ENCODE measurements at regions not wholly inside any gene's neighbourhood (a gene's known extent, or its start where the extent isn't known, plus 50 kb on each side); places are given as distances from the start of the nearest gene placed in this dataset.

DNA sequence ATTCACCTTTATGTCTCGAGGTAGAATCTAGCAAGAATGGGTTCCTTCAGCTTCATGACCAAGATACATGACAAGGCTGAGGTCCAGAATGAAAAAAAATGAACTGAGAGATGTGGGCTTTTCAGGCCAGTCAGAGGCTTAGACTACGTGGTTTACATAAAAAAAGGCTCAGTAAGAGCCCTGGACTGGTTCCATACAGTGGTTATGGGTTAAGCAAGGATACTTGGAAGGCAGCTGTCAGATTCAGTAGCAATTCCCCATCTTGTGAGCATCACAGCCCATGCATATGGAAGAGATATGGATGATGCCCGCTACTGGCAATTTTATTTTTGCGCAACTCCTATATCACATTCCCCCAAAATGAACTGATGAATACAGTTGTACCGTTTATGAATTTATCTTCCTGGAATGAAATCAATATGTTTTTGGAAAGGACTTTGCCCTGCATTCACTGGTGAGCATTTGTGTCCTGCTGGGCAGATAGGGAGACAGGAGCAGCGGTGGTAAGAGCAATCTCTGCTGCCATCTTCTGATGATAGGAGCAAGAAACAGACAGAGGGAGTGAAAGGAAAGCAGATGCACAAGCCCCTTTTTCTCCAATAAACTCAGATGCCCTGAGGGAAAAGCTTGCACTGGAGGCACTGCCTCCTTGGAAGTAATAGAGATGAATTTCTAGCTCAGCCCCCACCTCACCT is 280.4 kb downstream of the GALC start:
- TF ChIP-seq, protein P1, sequence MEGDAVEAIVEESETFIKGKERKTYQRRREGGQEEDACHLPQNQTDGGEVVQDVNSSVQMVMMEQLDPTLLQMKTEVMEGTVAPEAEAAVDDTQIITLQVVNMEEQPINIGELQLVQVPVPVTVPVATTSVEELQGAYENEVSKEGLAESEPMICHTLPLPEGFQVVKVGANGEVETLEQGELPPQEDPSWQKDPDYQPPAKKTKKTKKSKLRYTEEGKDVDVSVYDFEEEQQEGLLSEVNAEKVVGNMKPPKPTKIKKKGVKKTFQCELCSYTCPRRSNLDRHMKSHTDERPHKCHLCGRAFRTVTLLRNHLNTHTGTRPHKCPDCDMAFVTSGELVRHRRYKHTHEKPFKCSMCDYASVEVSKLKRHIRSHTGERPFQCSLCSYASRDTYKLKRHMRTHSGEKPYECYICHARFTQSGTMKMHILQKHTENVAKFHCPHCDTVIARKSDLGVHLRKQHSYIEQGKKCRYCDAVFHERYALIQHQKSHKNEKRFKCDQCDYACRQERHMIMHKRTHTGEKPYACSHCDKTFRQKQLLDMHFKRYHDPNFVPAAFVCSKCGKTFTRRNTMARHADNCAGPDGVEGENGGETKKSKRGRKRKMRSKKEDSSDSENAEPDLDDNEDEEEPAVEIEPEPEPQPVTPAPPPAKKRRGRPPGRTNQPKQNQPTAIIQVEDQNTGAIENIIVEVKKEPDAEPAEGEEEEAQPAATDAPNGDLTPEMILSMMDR (IDR thresholded peaks at IDR 0.05; ENCODE audit: insufficient read depth, low read depth, low read length) = no peak
- no peak for DNase-seq (ENCODE audit: low read depth)
- H3K4me3 ChIP-seq (ENCODE audit: low read depth, low read length) = no peak overlapping the region

DNA sequence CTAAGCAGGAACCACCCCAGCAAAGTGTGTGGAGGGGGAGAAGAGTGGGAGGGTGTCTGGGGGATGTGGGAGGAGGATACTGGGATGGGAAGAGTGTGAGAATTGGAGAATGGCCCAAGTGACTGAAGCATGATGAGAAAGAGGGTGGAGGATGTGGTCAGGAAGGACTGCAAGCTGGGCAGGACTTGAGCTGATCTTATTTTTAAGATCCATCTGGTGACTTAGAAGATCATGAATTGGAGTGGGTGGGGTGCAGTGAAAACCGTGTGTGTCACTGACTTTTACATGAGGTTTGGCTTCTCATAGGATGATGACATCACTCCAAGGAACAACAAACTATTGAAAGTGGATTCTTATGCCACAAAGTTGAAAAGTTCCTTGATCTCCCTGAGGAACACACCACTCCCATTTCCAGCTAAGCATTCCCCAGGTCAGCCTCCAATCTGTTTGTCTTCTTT is 287.5 kb downstream of the GALC start:
- DNase-seq (ENCODE audit: low read depth) = no peak
- H3K4me3 ChIP-seq (ENCODE audit: low read depth, low read length) = no peak overlapping the region
- TF ChIP-seq, protein P1 (IDR thresholded peaks at IDR 0.05; ENCODE audit: insufficient read depth, low read depth, low read length) = no peak

DNA sequence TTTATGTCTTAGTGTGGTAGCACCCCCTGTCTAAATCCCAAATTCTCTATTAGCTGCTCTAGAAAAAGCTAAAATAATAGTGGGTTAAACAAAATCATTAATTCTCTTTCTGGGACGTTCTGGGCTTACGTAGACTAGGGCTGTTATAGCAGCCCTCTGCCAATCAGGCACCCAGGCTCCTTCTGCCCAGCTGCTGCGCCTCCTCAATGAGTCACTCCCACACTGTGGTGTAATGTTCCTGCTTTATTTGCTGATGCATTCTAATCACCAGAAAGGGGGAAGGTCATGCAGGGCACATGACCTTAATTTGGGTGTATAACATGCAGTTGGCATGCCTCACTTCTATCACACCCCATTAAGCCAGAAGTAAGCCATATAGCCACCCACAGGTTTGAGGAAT is 294.5 kb downstream of the GALC start:
- no peak for DNase-seq (ENCODE audit: low read depth)
- H3K4me3 ChIP-seq (ENCODE audit: low read depth, low read length) = no peak overlapping the region
- TF ChIP-seq, protein P1 (IDR thresholded peaks at IDR 0.05; ENCODE audit: insufficient read depth, low read depth, low read length) = no peak

DNA sequence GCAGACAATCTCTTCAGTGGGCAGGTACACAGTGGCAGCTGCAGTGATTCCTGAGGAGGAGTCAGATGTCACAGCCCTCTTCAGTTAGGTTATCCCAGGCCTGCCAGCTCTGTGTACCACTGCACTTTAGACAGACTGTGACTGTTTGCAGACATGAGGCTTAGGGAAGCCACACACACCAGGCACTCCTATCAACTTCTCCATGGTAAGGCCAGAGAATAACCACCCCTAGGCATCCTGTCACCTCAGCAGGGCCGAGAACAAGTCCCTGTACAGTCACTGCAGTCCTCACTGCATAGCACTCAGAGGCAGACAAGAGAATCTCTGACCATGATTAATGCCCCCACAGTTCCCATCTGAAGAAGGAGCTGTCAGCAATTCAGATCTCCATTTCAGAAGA is 296.5 kb downstream of the GALC start:
- TF ChIP-seq, protein P1 (IDR thresholded peaks at IDR 0.05; ENCODE audit: insufficient read depth, low read depth, low read length) = no peak
- DNase-seq (ENCODE audit: low read depth) = no peak
- H3K4me3 ChIP-seq (ENCODE audit: low read depth, low read length) = no peak overlapping the region

DNA sequence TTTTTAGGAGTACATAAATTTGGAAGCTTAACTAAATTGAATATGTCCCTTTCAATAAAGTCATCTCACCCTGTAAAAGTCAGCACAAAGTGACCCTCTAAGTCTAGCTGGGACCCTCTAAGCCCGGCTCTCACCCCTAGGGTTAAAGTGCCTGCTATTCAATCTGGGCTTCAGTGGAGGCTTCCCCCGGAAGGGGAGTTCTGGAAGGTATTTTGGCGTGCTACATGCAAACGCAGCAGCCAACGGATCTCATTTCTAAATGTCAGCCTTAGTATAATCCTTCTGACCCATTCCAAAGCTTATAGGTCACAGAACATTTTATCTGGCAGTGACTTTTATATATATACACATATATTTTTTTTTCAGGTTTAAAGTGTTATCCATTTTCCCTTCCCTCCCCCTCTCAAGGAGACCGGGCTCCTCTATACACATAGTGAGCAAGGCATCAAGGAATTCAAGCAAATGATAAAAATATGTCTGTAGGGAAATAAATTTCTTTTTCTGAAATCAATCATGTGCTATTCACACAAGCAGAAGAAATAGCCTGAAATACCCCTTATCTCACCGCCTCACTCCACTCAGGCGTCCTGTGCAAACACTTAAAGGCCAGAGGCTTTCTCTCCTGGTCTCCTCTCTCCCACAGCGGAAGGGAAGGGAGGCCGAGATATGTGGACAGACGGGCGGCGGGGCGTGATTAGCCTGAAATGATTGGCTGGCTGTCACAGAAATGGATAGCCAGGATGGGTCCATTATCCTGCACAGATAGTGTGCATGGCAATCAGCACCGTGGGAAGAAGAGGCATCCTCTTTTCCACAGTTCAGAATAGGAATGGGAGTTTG is 301.7 kb downstream of the GALC start:
- no peak for DNase-seq (ENCODE audit: low read depth)
- no peak overlapping the region for H3K4me3 ChIP-seq (ENCODE audit: low read depth, low read length)
- TF ChIP-seq, protein P1 (IDR thresholded peaks at IDR 0.05; ENCODE audit: insufficient read depth, low read depth, low read length) = no peak

DNA sequence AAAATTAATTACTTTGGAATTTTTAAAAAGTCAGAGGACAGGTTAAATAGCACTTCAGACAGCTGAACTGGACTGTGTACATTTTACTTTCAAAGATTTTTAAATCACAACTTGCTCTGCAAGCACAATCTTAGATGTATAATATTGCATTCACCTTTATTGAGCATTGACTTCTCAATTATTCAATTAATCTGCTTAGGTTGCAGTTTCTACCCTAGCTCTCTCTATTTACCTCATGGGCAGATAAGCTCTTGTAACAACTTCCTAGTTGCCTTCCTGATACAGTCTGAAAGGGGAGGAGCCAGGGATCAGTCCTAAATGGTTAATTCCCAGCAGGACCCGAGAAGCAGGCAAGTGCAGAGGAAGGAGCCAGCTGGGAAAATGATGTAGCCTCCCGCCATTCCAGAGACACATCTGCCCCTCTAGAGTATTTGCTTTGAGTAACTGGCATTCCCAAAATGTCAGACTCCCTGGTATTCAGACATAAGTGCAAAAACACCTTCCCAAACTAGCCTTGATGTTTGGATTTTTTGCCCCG is 302.8 kb downstream of the GALC start:
- DNase-seq (ENCODE audit: low read depth) = no peak
- H3K4me3 ChIP-seq (ENCODE audit: low read depth, low read length) = no peak overlapping the region
- TF ChIP-seq, protein P1 (IDR thresholded peaks at IDR 0.05; ENCODE audit: insufficient read depth, low read depth, low read length) = no peak

Data from fibroblast of villous mesenchyme (primary cell).